Brain microvascular endothelial cell (primary cell): ENCODE measurements at regions not wholly inside any gene's neighbourhood (a gene's known extent, or its start where the extent isn't known, plus 50 kb on each side); places are given as distances from the start of the nearest gene placed in this dataset.
"Not testable (repeated sequence)": the region's sequence is repeated elsewhere in the genome, so short reads cannot be mapped to it uniquely, and the experiment has no call there.

Experiments
- DNase-seq: peaks from one replicate; pipeline ENCODE4 v3.0.0-alpha.2; 2020
- H3K27ac ChIP-seq: fragments of 250-450 bp; sonication (Bioruptor Pico); 2 replicates; pipeline ENCODE4 v1.5.1; 2020; ENCODE audit warnings: mild to moderate bottlenecking, moderate library complexity
- H3K27me3 ChIP-seq: fragments of 250-450 bp; sonication (Bioruptor Pico); replicated peaks from 2 replicates; pipeline ENCODE4 v1.5.1; 2020; ENCODE audit warnings: mild to moderate bottlenecking
- H3K36me3 ChIP-seq: fragments of 250-450 bp; sonication (Bioruptor Pico); replicated peaks from 2 replicates; pipeline ENCODE4 v1.5.1; 2020; ENCODE audit warnings: mild to moderate bottlenecking
- H3K4me3 ChIP-seq: 2 replicates; pipeline ENCODE4 v1.5.1; 2011; ENCODE audit warnings: low read depth, mild to moderate bottlenecking, control low read depth, low read length, moderate library complexity
- CTCF ChIP-seq: IDR thresholded peaks from 2 replicates; pipeline ENCODE4 v1.5.1; 2011; ENCODE audit warnings: low read depth, mild to moderate bottlenecking, moderate library complexity, low read length, control low read depth, inconsistent platforms; ENCODE audit errors: missing control alignments
- in situ Hi-C: cut with HindIII; loops from 2 replicates; pipeline ENCODE4 v1.10.0; 2017; ENCODE audit warnings: low sequenced_read_pairs, low pct_ligation_motif_present

GRCh38 chr11:92168936-92169335 is 55.7 kb upstream of the FAT3 start:
- TF ChIP-seq CTCF: no peak
- in situ Hi-C loops: no loop called here
- H3K27me3 ChIP-seq: no peaks in the 10 kb centered on the region
- no peak overlapping the region for H3K27ac ChIP-seq
- no peak overlapping the region for H3K4me3 ChIP-seq
- no peaks in the 10 kb centered on the region for H3K36me3 ChIP-seq
- no peak for DNase-seq

GRCh38 chr11:92167571-92167970 is 57.0 kb upstream of the FAT3 start:
- no peaks in the 10 kb centered on the region for H3K27me3 ChIP-seq
- in situ Hi-C loops: no loop called here
- H3K4me3 ChIP-seq: no peak overlapping the region
- H3K36me3 ChIP-seq: no peaks in the 10 kb centered on the region
- no peak overlapping the region for H3K27ac ChIP-seq
- DNase-seq: no peak
- TF ChIP-seq CTCF: no peak

GRCh38 chr11:92166335-92166734 is 58.3 kb upstream of the FAT3 start:
- in situ Hi-C loops: no loop called here
- no peak for TF ChIP-seq CTCF
- no peaks in the 10 kb centered on the region for H3K36me3 ChIP-seq

GRCh38 chr11:92163879-92164278 is 60.7 kb upstream of the FAT3 start:
- DNase-seq: no peak
- Histone ChIP-seq H3K4me3 (no peak overlapping the region), H3K36me3 (no peaks in the 10 kb centered on the region), H3K27ac (no peak overlapping the region), H3K27me3 (no peaks in the 10 kb centered on the region)
- in situ Hi-C loops: no loop called here
- TF ChIP-seq CTCF: no peak

More at GRCh38 chr11:92166335-92166734, 58.3 kb upstream of the FAT3 start:
- H3K4me3 ChIP-seq: no peak overlapping the region
- no peaks in the 10 kb centered on the region for H3K27me3 ChIP-seq
- no peak for DNase-seq
- H3K27ac ChIP-seq: no peak overlapping the region

GRCh38 chr11:92162776-92163175 is 61.8 kb upstream of the FAT3 start:
- no peak for TF ChIP-seq CTCF
- in situ Hi-C loops: no loop called here
- no peaks in the 10 kb centered on the region for H3K36me3 ChIP-seq
- no peaks in the 10 kb centered on the region for H3K27me3 ChIP-seq
- DNase-seq: no peak
- no peak overlapping the region for H3K27ac ChIP-seq
- H3K4me3 ChIP-seq: no peak overlapping the region

- Histone ChIP-seq H3K36me3 (no peaks in the 10 kb centered on the region), H3K27me3 (no peaks in the 10 kb centered on the region), H3K27ac (no peak overlapping the region), H3K4me3 (no peak overlapping the region)
- no peak for DNase-seq
- no peak for TF ChIP-seq CTCF
- in situ Hi-C loops: no loop called here
Measured at GRCh38 chr11:92159931-92160330, 64.7 kb upstream of the FAT3 start.

- H3K27me3 ChIP-seq, DNase-seq, in situ Hi-C loops, H3K4me3 ChIP-seq, H3K36me3 ChIP-seq, H3K27ac ChIP-seq: not testable (repeated sequence)
Measured at GRCh38 chr11:92157390-92157789, 67.2 kb upstream of the FAT3 start.
